ENCODE measurements at regions not wholly inside any gene's neighbourhood (a gene's known extent, or its start where the extent isn't known, plus 50 kb on each side); places are given as distances from the start of the nearest gene placed in this dataset.

GRCh38 chr13:42484386-42484785 lies 89.6 kb upstream of the TNFSF11 start (continued):
- no peak for TF ChIP-seq CHD7 (IDR thresholded peaks at IDR 0.05; ENCODE audit: insufficient replicate concordance, low read length)
- no peak for TF ChIP-seq ASH2L (IDR thresholded peaks at IDR 0.05; ENCODE audit: low read length)
- no peak for TF ChIP-seq BRCA1 (IDR thresholded peaks at IDR 0.05; ENCODE audit: low read depth, low read length)
- TF ChIP-seq ZNF274 (IDR thresholded peaks at IDR 0.05; ENCODE audit: borderline replicate concordance, extremely low read depth, low read length), result no peak
- no peak for TF ChIP-seq CTBP2 (IDR thresholded peaks at IDR 0.05; ENCODE audit: borderline replicate concordance, insufficient read depth, insufficient read length, low read length)
- TF ChIP-seq JUND (IDR thresholded peaks at IDR 0.05; ENCODE audit: low read length), result no peak

Measured in H1 (cell line).